HG03066 (cell line): ENCODE measurements at regions not wholly inside any gene's neighbourhood (a gene's known extent, or its start where the extent isn't known, plus 50 kb on each side); places are given as distances from the start of the nearest gene placed in this dataset.

ENCODE experiments used
- ATAC-seq: cut with Tn5 transposase; IDR thresholded peaks from one replicate; pipeline ENCODE4 v1.9.1; 2021; ENCODE audit warnings: low read depth; ENCODE audit not compliant: unreplicated experiment

GRCh38 chrX:36913551-36913950, 94.6 kb upstream of the FAM47C start:
- ATAC-seq = no peak

DNA sequence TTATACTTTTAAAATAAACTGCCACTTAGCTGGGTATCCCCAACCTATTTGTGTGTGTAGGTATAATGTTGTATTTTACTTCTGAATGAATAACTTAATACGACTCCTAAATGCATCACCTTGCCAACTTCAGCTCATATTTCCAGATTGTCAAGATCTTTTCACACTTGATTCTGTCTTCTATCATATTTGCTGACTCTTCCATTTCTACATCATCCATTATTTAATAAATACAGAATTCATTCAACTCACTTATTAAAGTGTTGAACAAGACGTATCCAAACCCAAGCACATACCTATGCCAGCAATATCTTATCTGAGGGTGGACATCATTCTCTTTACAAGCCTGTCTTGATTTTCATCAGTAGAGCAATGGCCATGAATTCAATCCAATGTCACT, 91.2 kb upstream of the FAM47C start:
- ATAC-seq = no peak

DNA sequence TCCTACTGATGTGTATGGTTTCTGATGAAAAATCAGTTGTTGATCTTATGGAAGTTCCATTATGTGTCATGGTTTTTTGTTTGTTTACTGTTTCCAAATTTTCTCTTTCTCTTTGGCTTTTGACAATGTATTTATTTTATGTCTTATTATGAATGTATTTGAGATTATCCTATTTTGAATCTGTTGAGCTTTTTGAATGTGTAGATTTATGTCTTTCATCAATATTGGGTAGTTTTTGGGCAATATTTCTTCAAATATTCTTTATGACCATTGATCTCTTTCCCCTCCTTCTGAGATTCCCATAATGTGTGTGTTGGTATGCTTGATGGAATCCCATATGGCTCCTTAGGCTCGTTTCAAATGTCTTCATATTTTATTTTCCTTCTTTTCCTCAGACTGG, 80.5 kb upstream of the FAM47C start:
- ATAC-seq = no peak

- no peak for ATAC-seq
Measured at GRCh38 chrX:36930491-36930890, 77.7 kb upstream of the FAM47C start.

DNA sequence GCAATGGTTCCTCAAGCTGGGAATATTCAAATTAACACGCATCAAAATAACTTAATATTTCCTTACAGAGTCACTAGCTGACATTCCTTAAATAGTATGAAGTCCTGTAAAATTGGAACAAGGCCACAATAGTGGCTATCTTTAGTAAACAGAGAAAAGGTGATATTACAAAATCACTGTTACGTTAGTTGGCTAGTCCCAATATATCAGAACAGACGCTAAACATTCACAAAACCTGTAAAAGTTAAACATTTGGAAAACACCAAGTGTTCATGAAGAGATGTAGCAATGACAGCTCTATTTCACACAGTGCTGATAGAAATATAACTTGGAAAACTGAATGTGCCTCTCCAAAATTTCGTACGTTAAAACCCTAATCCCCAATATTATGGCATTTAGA, 61.0 kb upstream of the FAM47C start:
- ATAC-seq = no peak

DNA sequence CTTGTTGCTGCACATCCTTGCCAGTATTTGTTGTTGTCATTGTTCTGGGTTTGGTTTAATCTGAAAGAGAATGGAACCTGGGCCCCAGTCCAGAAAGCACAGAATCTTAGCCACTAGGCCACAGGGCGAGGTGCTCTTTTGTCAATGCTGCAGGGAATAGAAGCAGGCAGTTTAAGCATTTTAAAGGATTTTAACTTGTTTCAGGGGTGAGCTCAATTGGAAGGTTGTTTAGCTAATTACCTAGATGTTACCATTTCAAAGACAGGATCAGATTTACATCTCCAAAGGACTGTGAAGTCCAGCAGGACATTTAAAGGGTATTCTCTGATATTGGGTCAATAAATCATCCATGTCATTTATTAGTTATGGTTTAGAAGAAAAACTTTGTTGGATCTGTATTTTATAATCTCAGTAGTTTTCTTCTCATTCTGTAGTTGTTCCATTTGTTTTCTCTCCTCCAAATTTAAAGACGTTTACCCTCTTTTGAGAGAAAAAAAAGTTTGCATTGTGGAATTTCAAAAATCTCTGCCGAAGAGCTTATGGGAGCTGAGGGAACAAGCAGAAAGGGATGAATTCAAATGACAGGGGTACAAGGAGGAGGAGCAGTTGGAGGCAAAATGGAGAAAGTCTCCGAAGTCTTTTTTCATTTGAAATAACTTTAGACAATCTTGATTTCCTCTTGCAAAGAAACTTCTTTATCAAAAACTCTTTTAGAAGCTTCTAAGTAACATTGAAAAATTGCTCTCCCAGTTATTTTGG, 57.5 kb upstream of the FAM47C start:
- ATAC-seq = no peak

- ATAC-seq = no peak
Measured at GRCh38 chrX:36957425-36958328, 50.5 kb upstream of the FAM47C start.
